VCaP (cell line): ENCODE measurements at regions not wholly inside any gene's neighbourhood (a gene's known extent, or its start where the extent isn't known, plus 50 kb on each side); places are given as distances from the start of the nearest gene placed in this dataset.

Experiments used
- H3K27ac ChIP-seq: fragments of 450-650 bp; 2 replicates; pipeline ENCODE4 v1.5.1; 2017
- TF ChIP-seq, protein P1 (sequence below): fragments of 450-650 bp; conservative IDR thresholded peaks from 2 replicates; pipeline ENCODE4 v1.5.1; 2017; ENCODE audit warnings: mild to moderate bottlenecking, moderate library complexity

DNA sequence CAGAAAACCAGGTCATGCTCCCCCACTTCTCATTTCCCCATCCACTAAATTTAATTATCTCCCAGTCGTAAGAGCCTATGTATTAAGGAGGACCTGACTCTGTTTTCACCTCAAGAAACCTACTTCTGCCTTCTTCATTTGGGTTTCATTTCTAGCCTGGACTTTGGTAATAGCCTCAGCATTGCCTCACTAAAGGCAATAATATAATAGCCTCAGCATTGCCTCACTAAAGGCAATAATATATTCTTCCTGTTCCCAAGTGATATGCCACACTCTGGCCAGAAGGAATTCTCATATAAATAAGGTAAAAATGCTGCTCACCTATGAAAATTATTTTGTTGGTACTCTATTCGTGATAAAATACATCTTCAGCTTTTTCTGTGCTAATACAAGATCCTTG is 993.9 kb downstream of the EFNB2 start:
- H3K27ac ChIP-seq, result no peak overlapping the region
- TF ChIP-seq, protein P1, sequence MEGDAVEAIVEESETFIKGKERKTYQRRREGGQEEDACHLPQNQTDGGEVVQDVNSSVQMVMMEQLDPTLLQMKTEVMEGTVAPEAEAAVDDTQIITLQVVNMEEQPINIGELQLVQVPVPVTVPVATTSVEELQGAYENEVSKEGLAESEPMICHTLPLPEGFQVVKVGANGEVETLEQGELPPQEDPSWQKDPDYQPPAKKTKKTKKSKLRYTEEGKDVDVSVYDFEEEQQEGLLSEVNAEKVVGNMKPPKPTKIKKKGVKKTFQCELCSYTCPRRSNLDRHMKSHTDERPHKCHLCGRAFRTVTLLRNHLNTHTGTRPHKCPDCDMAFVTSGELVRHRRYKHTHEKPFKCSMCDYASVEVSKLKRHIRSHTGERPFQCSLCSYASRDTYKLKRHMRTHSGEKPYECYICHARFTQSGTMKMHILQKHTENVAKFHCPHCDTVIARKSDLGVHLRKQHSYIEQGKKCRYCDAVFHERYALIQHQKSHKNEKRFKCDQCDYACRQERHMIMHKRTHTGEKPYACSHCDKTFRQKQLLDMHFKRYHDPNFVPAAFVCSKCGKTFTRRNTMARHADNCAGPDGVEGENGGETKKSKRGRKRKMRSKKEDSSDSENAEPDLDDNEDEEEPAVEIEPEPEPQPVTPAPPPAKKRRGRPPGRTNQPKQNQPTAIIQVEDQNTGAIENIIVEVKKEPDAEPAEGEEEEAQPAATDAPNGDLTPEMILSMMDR, result no peak

DNA sequence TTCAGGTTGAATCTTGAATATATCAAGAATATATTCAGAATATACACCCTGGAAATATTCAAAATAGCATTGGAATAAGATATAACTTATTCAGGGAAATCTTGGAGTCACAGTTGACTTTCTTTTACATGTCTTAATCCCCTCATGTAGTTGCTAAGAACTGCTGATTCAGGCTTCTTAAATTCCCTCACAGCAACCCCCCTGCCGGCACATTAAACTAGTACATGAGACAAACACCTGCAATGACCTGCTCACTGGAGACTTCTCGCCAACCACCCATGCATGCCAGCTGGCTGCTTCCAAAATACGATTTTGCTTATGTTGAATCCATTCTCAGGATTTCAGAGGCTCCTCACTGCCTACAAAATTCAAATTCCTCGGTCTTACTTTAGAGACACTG is 997.1 kb downstream of the EFNB2 start:
- TF ChIP-seq, protein P1, result no peak
- no peak overlapping the region for H3K27ac ChIP-seq

DNA sequence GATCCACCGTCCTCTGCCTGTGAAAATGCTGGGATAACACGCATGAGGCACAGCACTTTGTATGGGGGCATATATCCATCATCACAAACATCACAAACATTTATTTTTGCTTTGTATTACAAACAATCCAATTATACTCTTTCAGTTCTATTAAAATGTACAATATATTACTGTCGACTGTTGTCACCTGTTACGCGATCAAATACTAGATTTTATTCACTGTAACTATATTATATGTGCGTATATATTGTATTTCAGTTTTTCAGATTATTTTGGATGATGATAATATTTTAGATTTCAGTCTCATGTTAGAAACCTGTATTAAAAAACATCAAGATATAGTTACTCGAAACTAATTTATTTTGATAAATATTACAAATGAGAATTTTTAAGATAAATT is 998.3 kb downstream of the EFNB2 start:
- TF ChIP-seq, protein P1, result no peak

DNA sequence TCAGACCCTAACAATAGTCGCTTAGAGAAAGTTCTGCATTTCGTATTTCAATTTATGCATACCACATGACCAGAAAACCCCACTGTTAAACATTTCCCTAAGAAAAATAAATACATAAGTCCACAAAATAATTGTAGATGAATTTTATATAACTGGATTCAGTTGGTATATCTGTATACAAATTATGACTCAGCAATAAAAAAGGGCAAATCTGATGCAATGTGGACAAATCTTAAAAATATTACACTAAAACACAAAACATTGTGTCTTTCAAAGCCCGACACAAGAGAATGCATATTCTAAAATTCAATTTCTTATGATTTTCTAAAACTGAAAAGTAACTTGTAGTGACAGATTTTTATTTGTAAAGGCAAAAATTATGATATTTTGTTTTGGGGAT is 1005.0 kb downstream of the EFNB2 start:
- TF ChIP-seq, protein P1, result no peak
- no peak overlapping the region for H3K27ac ChIP-seq

More for the DNA sequence above, 998.3 kb downstream of the EFNB2 start:
- no peak overlapping the region for H3K27ac ChIP-seq

DNA sequence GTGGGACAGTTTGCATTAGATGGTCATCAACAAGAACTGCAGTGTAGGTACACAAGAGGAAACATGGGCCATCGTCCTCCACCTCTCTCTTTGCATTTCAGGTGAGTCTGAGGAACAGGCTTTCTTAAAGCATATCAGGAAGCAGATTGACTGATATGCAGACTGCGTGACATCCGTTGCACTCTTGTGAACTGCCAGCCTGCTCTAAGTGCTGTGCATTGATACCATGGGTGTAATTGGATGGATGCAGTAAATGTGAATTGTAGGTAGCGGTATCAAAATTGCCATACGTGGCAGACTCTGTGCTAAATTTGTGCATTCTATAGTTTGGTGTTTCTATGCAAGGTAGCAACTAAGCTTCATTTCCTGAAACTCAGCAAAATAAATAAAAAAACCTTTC is 1008.3 kb downstream of the EFNB2 start:
- no peak overlapping the region for H3K27ac ChIP-seq
- TF ChIP-seq, protein P1, result no peak

DNA sequence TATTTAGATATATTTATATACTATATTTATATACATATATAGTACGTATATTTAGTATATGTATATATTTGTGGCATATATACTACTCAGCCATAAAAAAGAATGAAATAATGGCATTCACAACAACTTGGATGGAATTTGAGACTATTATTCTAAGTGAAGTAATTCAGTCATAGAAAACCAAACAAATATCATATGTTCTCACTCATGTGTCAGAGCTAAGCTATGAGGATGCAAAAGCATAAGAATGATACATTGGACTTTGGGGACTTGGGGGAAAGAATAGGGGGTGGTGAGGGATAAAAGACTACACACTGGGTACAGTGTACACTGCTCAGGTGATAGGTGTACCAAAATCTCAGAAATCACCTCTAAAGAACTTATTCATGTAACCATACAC is 1015.7 kb downstream of the EFNB2 start:
- TF ChIP-seq, protein P1, result no peak
- no peak overlapping the region for H3K27ac ChIP-seq

DNA sequence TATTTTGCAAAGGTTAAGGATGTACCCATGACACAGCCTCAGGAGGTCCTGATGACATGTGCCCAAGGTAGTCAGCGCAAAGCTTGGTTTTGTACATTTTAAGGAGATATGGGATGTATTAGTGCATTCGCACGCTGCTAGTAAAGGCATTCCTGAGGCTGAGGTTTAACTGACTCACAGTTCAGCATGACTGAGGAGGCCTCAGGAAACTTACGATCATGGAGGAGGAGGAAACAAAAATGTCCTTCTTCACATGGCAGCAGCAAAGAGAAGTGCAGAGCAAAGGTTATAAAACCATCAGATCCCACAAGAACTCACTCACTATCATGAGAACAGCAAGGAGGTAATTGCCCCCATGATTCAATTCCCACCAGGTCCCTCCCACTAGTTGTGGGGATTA is 1017.4 kb downstream of the EFNB2 start:
- no peak overlapping the region for H3K27ac ChIP-seq
- TF ChIP-seq, protein P1, result no peak

DNA sequence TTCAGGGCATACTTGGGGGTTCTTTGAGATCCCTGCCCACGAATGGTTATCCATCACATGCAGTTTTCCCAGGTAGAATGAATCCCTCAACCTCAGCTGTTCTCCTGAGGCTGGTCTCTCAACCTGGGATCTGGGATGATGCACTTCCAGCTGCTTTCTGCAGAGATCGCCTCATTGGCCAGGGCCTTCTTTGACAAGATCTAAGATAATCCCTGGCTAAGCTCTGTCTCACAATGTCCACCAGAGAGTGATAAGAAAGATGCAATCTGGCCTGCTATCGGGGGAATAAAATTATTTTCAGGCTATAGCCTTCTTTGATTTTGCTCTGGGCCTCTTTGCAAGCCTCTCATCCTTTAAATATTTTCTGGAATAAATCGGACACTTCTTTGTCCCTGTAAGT is 1021.1 kb downstream of the EFNB2 start:
- TF ChIP-seq, protein P1, result no peak
- H3K27ac ChIP-seq, result no peak overlapping the region
